AG04449 (cell line): ENCODE measurements at regions not wholly inside any gene's neighbourhood (a gene's known extent, or its start where the extent isn't known, plus 50 kb on each side); places are given as distances from the start of the nearest gene placed in this dataset.

Experiments
- CTCF ChIA-PET: fragments of 350-600 bp; formaldehyde crosslinking; extraction: SDS; loops from one replicate; lab custom pipeline; 2021; ENCODE audit warnings: antibody characterized with exemption; lab: Yijun Ruan, JAX
- POLR2A ChIA-PET: fragments of 400-600, 350-600 bp; formaldehyde crosslinking; extraction: SDS; loops from one replicate; lab custom pipeline; 2020; ENCODE audit warnings: antibody characterized with exemption, inconsistent platforms; lab: Yijun Ruan, JAX
- DNase-seq: peaks from one replicate; pipeline ENCODE4 v3.0.0-alpha.2; 2010; ENCODE audit warnings: low read depth, low spot score
- H3K4me3 ChIP-seq: 2 replicates; pipeline ENCODE4 v1.5.1; 2011; ENCODE audit warnings: low read depth, mild to moderate bottlenecking, control low read depth, low read length
- TF ChIP-seq, protein P1 (sequence below): IDR thresholded peaks from one replicate; pipeline ENCODE4 v1.5.1; 2011; ENCODE audit warnings: mild to moderate bottlenecking, moderate library complexity, low read length, control low read depth, inconsistent platforms; ENCODE audit not compliant: insufficient read depth; ENCODE audit errors: missing control alignments

DNA sequence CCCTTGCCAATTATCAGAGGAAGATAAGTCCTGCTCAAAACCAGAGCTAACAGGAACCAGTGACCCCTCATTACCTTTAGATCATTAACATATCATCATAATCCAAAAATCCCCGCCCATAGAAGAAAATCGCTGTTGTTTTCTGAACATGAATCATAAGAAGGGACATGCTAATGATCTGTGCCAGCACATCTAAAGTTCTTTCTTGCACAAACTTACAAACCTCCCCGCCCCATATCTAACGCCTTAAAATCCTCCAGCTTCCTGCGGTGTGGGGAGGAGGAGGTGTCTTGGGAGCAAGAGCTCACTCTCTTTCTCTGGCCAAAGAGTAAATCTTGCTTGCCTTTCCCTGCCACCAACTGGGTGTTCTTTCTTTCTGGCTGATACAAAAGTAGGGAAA lies 78.3 kb downstream of the IRX3 start:
- ChIA-PET POLR2A (no interaction called here), CTCF (no interaction called here)
- no peak overlapping the region for H3K4me3 ChIP-seq
- no peak for DNase-seq
- TF ChIP-seq, protein P1, sequence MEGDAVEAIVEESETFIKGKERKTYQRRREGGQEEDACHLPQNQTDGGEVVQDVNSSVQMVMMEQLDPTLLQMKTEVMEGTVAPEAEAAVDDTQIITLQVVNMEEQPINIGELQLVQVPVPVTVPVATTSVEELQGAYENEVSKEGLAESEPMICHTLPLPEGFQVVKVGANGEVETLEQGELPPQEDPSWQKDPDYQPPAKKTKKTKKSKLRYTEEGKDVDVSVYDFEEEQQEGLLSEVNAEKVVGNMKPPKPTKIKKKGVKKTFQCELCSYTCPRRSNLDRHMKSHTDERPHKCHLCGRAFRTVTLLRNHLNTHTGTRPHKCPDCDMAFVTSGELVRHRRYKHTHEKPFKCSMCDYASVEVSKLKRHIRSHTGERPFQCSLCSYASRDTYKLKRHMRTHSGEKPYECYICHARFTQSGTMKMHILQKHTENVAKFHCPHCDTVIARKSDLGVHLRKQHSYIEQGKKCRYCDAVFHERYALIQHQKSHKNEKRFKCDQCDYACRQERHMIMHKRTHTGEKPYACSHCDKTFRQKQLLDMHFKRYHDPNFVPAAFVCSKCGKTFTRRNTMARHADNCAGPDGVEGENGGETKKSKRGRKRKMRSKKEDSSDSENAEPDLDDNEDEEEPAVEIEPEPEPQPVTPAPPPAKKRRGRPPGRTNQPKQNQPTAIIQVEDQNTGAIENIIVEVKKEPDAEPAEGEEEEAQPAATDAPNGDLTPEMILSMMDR = no peak

DNA sequence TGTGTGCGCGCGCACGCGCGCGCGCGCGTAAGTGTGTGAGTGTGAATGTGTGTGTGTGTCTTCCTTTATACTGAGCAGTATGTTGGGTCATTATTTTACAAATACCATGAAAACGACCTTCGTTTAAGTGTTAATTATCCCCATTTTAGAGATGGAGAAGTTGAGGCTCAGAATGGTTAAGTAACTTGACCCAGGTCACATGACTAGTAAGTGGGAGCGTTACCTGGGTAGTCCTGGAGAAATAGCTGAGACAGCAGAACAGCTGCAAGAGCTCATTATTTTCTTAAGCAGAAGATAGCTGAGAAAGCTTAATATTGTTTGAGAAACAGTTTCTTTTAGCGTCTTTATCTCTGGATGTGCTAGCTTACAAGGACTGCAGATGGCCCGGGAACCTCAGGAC lies 78.8 kb downstream of the IRX3 start:
- POLR2A ChIA-PET = no interaction called here
- CTCF ChIA-PET = no interaction called here

DNA sequence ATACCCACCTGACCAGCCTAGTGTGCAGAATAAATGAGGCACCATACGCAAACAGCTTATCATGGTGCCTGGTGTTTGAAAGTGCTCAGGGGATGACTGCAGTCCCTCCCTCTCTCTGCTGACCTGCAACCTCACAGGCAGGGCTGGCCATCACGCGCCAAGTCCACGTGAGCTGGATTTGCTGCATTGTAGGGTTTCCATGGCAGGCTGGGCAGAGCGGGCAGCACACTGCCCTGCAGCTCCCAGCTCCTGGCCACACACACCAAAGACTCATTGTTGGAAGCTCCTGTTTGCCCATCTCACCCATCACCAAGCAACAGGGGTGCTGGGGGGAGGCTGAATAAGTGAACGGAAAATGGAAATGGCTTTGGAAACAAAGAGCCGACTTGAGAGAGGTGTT lies 81.8 kb downstream of the IRX3 start:
- TF ChIP-seq, protein P1 = no peak
- no peak for DNase-seq
- ChIA-PET POLR2A (no interaction called here), CTCF (interaction anchor here (2.3 kb wide), 1 partner anchor 26 kb away, joined by 4 read pairs; no protein-coding TSS in a partner anchor)
- H3K4me3 ChIP-seq = no peak overlapping the region

More for the DNA sequence above, 78.8 kb downstream of the IRX3 start:
- no peak for DNase-seq
- TF ChIP-seq, protein P1 = no peak
- no peak overlapping the region for H3K4me3 ChIP-seq

DNA sequence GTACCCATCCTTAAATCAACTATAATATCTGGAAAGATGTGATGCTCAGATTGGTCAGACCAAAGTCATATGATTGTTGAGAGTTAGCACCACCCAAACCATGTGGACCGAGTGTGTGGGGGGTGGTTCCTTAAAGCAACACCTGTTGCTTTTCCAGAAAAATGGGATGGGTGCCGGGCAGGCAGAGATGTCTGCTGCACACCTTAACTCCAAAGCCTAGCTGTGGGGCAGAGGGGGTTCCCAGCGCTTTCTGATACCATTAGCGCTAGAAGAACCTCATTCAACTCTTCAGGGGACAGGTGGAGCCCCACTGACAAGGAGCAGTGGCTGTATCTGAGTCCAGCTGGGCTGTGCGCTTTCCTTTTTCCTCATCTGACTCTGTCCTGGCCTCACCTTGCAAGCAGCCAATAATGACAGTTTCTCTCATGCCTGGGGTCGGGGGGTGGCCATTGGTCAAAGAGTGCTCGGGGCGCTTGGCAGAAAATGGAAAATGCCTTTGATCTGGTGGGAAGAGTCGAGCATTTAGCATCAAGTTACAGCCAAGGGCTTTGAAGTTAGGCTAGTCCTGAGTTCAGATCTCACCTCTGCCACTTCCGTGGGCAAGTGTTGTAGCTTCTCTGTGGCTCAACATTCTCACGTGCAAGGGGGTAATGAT lies 82.6 kb downstream of the IRX3 start:
- no peak for DNase-seq
- TF ChIP-seq, protein P1 = no peak
- CTCF ChIA-PET = interaction anchor here (2.3 kb wide), 1 partner anchor 27 kb away, joined by 4 read pairs; no protein-coding TSS in a partner anchor
- H3K4me3 ChIP-seq = no peak overlapping the region
- POLR2A ChIA-PET = no interaction called here

DNA sequence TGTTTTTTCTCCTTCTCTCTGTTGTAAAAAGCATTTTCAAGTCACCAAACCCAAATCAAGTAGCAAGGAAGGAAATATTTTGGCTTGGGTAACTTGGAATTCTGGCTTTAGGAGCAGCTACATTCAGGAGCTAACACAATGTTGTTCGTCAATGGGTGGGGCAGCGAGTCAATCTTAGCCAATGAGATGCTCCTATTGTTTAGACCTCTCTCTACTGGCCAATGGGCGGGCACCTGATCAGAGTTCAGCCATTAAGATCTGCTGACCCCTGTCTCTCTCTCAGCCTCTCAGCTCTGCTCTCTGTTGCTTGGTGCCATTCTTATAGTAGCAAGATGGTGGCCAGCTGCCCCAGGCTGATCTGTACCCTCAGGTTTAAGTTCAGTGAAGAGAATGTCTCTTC lies 83.2 kb downstream of the IRX3 start:
- ChIA-PET POLR2A (no interaction called here), CTCF (no interaction called here)
- TF ChIP-seq, protein P1 = no peak

More for the DNA sequence above, 83.2 kb downstream of the IRX3 start:
- no peak for DNase-seq
- H3K4me3 ChIP-seq = no peak overlapping the region
